HL-60 (cell line): ENCODE measurements at regions not wholly inside any gene's neighbourhood (a gene's known extent, or its start where the extent isn't known, plus 50 kb on each side); places are given as distances from the start of the nearest gene placed in this dataset.

Experiments
- DNase-seq, 2 experiments: peaks; one replicate each; pipeline ENCODE4 v3.0.0-alpha.2; 2010 to 2020; ENCODE audit warnings: low read depth in 1 of 2, low spot score in 1 of 2
- H3K27ac ChIP-seq: fragments of 250-450 bp; sonication (Bioruptor Pico); replicated peaks from 2 replicates; pipeline ENCODE4 v1.5.1; 2020; ENCODE audit warnings: mild to moderate bottlenecking, moderate library complexity
- H3K27me3 ChIP-seq: fragments of 250-450 bp; sonication (Bioruptor Pico); 2 replicates; pipeline ENCODE4 v1.5.1; 2021; ENCODE audit warnings: mild to moderate bottlenecking, moderate library complexity; ENCODE audit not compliant: insufficient read depth, poor library complexity, severe bottlenecking
- H3K4me3 ChIP-seq: replicated peaks from 2 replicates; pipeline ENCODE4 v1.5.1; 2011; ENCODE audit warnings: mild to moderate bottlenecking, control low read depth, low read length; ENCODE audit not compliant: insufficient read depth
- GABPA ChIP-seq: IDR thresholded peaks from 2 replicates; pipeline ENCODE4 v1.6.1; 2012; ENCODE audit warnings: low read depth
- POLR2AphosphoS5 ChIP-seq: IDR thresholded peaks from 2 replicates; pipeline ENCODE4 v1.6.1; 2012; ENCODE audit warnings: low read depth
- SPI1 ChIP-seq: IDR thresholded peaks from 2 replicates; pipeline ENCODE4 v1.6.1; 2012; ENCODE audit warnings: low read depth, mild to moderate bottlenecking, borderline replicate concordance
- TF ChIP-seq, protein P1 (sequence below): IDR thresholded peaks from 2 replicates; pipeline ENCODE4 v1.6.1; 2012; ENCODE audit warnings: low read depth; ENCODE audit not compliant: insufficient replicate concordance
- TF ChIP-seq, protein P2 (sequence below): IDR thresholded peaks from one replicate; pipeline ENCODE4 v1.5.1; 2011; ENCODE audit warnings: low read length, control low read depth, inconsistent platforms; ENCODE audit not compliant: insufficient read depth

DNA sequence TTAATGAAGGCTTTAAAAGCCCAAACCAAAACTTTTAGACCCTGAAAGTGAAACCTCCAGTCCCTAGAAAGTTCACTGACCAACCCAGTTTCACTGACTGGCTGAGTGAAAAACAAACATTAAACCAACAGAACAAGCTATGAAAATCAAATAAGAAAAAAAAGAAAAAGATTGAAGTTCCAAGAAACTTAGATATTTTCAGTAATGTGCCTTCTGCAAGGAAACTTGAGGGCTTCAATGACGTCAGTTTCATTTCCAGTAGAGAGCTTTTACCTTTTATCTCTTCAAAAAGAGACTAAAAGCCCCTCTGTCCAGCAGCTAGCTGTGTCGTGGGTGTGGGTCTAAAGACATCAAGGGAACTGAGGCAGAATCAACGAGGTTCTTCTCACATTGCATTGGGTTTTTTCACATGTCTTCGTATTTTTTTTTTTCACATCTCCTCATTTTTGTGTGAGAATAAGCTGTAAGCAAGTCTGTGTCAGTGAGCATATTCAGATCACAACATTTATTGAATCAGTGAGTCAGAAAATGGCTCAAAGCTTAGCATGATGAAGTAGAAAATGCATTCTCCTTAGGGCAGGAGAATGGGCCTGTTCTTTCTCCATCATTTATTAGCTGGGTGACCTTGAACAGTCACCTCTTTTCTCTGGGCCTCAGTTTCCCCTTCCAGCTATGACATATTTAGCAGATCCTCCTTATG lies 54.8 kb upstream of the BCL6 start:
- DNase-seq: no peak
- Histone ChIP-seq H3K27me3 (no peaks in the 10 kb centered on the region), H3K4me3 (no peak overlapping the region), H3K27ac (no peak overlapping the region)
- TF ChIP-seq, protein P1, sequence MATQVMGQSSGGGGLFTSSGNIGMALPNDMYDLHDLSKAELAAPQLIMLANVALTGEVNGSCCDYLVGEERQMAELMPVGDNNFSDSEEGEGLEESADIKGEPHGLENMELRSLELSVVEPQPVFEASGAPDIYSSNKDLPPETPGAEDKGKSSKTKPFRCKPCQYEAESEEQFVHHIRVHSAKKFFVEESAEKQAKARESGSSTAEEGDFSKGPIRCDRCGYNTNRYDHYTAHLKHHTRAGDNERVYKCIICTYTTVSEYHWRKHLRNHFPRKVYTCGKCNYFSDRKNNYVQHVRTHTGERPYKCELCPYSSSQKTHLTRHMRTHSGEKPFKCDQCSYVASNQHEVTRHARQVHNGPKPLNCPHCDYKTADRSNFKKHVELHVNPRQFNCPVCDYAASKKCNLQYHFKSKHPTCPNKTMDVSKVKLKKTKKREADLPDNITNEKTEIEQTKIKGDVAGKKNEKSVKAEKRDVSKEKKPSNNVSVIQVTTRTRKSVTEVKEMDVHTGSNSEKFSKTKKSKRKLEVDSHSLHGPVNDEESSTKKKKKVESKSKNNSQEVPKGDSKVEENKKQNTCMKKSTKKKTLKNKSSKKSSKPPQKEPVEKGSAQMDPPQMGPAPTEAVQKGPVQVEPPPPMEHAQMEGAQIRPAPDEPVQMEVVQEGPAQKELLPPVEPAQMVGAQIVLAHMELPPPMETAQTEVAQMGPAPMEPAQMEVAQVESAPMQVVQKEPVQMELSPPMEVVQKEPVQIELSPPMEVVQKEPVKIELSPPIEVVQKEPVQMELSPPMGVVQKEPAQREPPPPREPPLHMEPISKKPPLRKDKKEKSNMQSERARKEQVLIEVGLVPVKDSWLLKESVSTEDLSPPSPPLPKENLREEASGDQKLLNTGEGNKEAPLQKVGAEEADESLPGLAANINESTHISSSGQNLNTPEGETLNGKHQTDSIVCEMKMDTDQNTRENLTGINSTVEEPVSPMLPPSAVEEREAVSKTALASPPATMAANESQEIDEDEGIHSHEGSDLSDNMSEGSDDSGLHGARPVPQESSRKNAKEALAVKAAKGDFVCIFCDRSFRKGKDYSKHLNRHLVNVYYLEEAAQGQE: no peak
- no peak for TF ChIP-seq GABPA
- TF ChIP-seq, protein P2, sequence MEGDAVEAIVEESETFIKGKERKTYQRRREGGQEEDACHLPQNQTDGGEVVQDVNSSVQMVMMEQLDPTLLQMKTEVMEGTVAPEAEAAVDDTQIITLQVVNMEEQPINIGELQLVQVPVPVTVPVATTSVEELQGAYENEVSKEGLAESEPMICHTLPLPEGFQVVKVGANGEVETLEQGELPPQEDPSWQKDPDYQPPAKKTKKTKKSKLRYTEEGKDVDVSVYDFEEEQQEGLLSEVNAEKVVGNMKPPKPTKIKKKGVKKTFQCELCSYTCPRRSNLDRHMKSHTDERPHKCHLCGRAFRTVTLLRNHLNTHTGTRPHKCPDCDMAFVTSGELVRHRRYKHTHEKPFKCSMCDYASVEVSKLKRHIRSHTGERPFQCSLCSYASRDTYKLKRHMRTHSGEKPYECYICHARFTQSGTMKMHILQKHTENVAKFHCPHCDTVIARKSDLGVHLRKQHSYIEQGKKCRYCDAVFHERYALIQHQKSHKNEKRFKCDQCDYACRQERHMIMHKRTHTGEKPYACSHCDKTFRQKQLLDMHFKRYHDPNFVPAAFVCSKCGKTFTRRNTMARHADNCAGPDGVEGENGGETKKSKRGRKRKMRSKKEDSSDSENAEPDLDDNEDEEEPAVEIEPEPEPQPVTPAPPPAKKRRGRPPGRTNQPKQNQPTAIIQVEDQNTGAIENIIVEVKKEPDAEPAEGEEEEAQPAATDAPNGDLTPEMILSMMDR: no peak
- no peak for TF ChIP-seq POLR2AphosphoS5
- no peak for TF ChIP-seq SPI1

DNA sequence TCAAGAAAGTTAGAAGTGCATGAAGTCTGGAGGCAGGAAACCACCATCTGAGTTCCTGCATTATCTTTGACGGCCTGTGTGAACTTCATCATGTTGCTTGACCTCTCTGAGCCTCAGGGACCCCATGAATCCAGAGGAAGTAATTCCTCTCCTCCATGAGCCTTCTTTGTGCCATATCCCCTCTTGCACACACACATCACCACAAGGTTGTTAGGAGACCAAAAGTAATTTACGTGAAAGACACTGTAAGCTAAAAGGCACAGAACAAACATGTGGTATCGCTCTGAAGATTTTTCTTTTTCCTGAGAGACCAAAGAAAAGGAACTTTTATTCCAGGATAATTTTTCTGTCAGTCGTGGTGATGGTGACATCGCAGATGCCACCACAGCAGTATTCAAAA lies 55.9 kb upstream of the BCL6 start:
- Histone ChIP-seq H3K4me3 (no peak overlapping the region), H3K27ac (no peak overlapping the region), H3K27me3 (no peaks in the 10 kb centered on the region)
- no peak for TF ChIP-seq GABPA
- DNase-seq: no peak

DNA sequence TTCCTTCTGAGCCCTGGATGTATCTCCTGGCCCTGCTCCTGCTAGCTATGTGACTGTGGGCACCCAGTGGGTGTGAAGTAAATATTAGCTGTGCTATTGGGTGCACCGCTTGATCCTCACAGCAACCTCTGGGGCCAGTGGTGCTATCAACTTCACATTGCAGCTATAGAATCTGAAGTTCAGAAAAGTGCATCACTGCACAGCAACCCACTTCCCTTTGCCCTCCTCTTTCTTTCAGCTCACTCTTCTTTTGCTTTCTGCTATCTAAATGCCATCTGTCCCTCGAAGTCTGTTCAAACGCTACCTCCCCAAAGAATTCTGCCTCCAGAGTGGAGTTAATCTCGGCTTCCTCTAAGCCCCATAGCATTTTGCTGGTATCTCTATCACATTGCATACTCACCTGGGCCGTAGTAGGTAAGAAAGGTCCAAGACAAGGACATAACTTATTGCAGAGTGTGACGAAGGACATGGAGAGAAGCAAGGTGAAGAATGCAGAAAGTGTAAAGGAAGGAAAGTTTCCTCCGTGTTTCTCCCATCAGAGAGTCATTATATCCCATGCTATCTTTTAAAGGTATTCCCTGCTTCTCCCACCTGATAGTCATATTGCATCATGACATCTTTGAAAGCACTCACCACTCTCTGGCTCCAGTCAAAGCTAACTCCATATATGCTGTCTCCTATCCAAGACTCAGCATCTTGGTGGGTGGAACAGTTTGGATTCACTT lies 57.1 kb upstream of the BCL6 start:
- Histone ChIP-seq H3K4me3 (no peak overlapping the region), H3K27ac (no peak overlapping the region), H3K27me3 (no peaks in the 10 kb centered on the region)
- no peak for DNase-seq
- TF ChIP-seq POLR2AphosphoS5 (no peak), SPI1 (no peak), GABPA (no peak)

DNA sequence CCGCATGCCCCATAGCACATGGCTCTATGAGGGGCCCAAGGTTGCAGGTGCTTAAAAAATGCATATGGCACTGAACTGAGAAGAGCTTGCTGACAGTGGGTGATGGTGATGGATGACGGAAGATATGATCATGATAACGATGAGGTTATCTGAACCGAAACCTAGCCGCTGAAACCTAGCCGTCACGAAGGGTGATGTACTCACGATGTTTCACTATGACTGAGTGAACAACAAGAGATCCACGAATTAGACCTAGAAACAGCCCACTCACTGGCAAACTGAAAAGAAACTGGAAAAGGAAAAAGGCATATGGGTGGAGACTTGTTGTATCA lies 57.6 kb upstream of the BCL6 start:
- no peak for DNase-seq
- Histone ChIP-seq H3K27me3 (no peaks in the 10 kb centered on the region), H3K4me3 (no peak overlapping the region), H3K27ac (no peak overlapping the region)
- TF ChIP-seq POLR2AphosphoS5 (no peak), SPI1 (no peak), GABPA (no peak)
- TF ChIP-seq, protein P2: no peak
- TF ChIP-seq, protein P1: no peak
